G401 (cell line): ENCODE measurements at regions not wholly inside any gene's neighbourhood (a gene's known extent, or its start where the extent isn't known, plus 50 kb on each side); places are given as distances from the start of the nearest gene placed in this dataset.

Source experiments
- DNase-seq: peaks from one replicate; pipeline ENCODE4 v3.0.0-alpha.2; 2015; ENCODE audit warnings: low spot score
- in situ Hi-C: cut with HindIII; loops from 2 replicates; pipeline ENCODE4 v1.10.0; 2016; ENCODE audit warnings: low sequenced_read_pairs, mixed read lengths

- in situ Hi-C loops: no loop called here
- DNase-seq: no peak
Measured at GRCh38 chr15:26477044-26477443, 295.8 kb downstream of the GABRB3 start.

GRCh38 chr15:26475554-26475953 is 297.3 kb downstream of the GABRB3 start:
- in situ Hi-C loops: no loop called here
- no peak for DNase-seq

- DNase-seq: no peak
- in situ Hi-C loops: no loop called here
Measured at GRCh38 chr15:26472661-26473060, 300.2 kb downstream of the GABRB3 start.

- DNase-seq: no peak
- in situ Hi-C loops: no loop called here
Measured at GRCh38 chr15:26461847-26462608, 310.8 kb downstream of the GABRB3 start.

- DNase-seq: no peak
- in situ Hi-C loops: no loop called here
Measured at GRCh38 chr15:26460165-26460564, 312.7 kb downstream of the GABRB3 start.

- in situ Hi-C loops: no loop called here
Measured at GRCh38 chr15:26455828-26456227, 317.0 kb downstream of the GABRB3 start.

GRCh38 chr15:26453914-26454313 is 319.0 kb downstream of the GABRB3 start:
- in situ Hi-C loops: no loop called here
- no peak for DNase-seq

More at GRCh38 chr15:26455828-26456227, 317.0 kb downstream of the GABRB3 start:
- no peak for DNase-seq

GRCh38 chr15:26451995-26452394 is 320.9 kb downstream of the GABRB3 start:
- DNase-seq: no peak
- in situ Hi-C loops: no loop called here

- in situ Hi-C loops: no loop called here
- DNase-seq: no peak
Measured at GRCh38 chr15:26449291-26449690, 323.6 kb downstream of the GABRB3 start.

GRCh38 chr15:26443321-26443720 is 329.5 kb downstream of the GABRB3 start:
- DNase-seq: no peak
- in situ Hi-C loops: no loop called here

- in situ Hi-C loops: no loop called here
Measured at GRCh38 chr15:26442680-26443079, 330.2 kb downstream of the GABRB3 start.

GRCh38 chr15:26439681-26440080 is 333.2 kb downstream of the GABRB3 start:
- in situ Hi-C loops: no loop called here
- DNase-seq: no peak

More at GRCh38 chr15:26442680-26443079, 330.2 kb downstream of the GABRB3 start:
- no peak for DNase-seq

- no peak for DNase-seq
- in situ Hi-C loops: no loop called here
Measured at GRCh38 chr15:26438718-26439117, 334.1 kb downstream of the GABRB3 start.

- in situ Hi-C loops: no loop called here
- DNase-seq: no peak
Measured at GRCh38 chr15:26438316-26438715, 334.6 kb downstream of the GABRB3 start.

- in situ Hi-C loops: no loop called here
- DNase-seq: no peak
Measured at GRCh38 chr15:26433818-26434217, 339.0 kb downstream of the GABRB3 start.

GRCh38 chr15:26433060-26433459 is 339.8 kb downstream of the GABRB3 start:
- in situ Hi-C loops: no loop called here
- no peak for DNase-seq

- DNase-seq: no peak
- in situ Hi-C loops: no loop called here
Measured at GRCh38 chr15:26421065-26421464, 351.8 kb downstream of the GABRB3 start.

- no peak for DNase-seq
- in situ Hi-C loops: no loop called here
Measured at GRCh38 chr15:26395624-26396023, 377.2 kb downstream of the GABRB3 start.

GRCh38 chr15:26394801-26395200 is 378.1 kb downstream of the GABRB3 start:
- in situ Hi-C loops: no loop called here
- DNase-seq: no peak

GRCh38 chr15:26392956-26393355 is 379.9 kb downstream of the GABRB3 start:
- in situ Hi-C loops: no loop called here
- no peak for DNase-seq

- in situ Hi-C loops: no loop called here
- DNase-seq: no peak
Measured at GRCh38 chr15:26391567-26392194, 381.2 kb downstream of the GABRB3 start.
